ENCODE measurements at regions not wholly inside any gene's neighbourhood (a gene's known extent, or its start where the extent isn't known, plus 50 kb on each side); places are given as distances from the start of the nearest gene placed in this dataset.

GRCh38 chr14:51479584-51480325 lies 172.0 kb upstream of the FRMD6 start:
- DNase-seq: no peak

GRCh38 chr14:51481643-51482042 lies 170.1 kb upstream of the FRMD6 start:
- DNase-seq: no peak

GRCh38 chr14:51482102-51482501 lies 169.6 kb upstream of the FRMD6 start:
- no peak for DNase-seq

- no peak for DNase-seq
Observed at GRCh38 chr14:51484485-51484884, 167.2 kb upstream of the FRMD6 start.

GRCh38 chr14:51485733-51486132 lies 166.0 kb upstream of the FRMD6 start:
- DNase-seq: no peak

GRCh38 chr14:51487848-51488247 lies 163.9 kb upstream of the FRMD6 start:
- DNase-seq: no peak

GRCh38 chr14:51488569-51489220 lies 163.0 kb upstream of the FRMD6 start:
- DNase-seq: no peak

- DNase-seq: no peak
Observed at GRCh38 chr14:51490205-51490604, 161.5 kb upstream of the FRMD6 start.

GRCh38 chr14:51491036-51491545 lies 160.6 kb upstream of the FRMD6 start:
- no peak for DNase-seq

- DNase-seq: no peak
Observed at GRCh38 chr14:51491776-51492175, 159.9 kb upstream of the FRMD6 start.

GRCh38 chr14:51495319-51495718 lies 156.4 kb upstream of the FRMD6 start:
- no peak for DNase-seq

GRCh38 chr14:51498411-51499227 lies 153.1 kb upstream of the FRMD6 start:
- no peak for DNase-seq

- DNase-seq: no peak
Observed at GRCh38 chr14:51500776-51501175, 150.9 kb upstream of the FRMD6 start.

- DNase-seq: no peak
Observed at GRCh38 chr14:51501746-51502145, 150.0 kb upstream of the FRMD6 start.

GRCh38 chr14:51504669-51505068 lies 147.0 kb upstream of the FRMD6 start:
- no peak for DNase-seq

- DNase-seq: no peak
Observed at GRCh38 chr14:51507511-51507905, 144.2 kb upstream of the FRMD6 start.

- DNase-seq: no peak
Observed at GRCh38 chr14:51507906-51508511, 143.7 kb upstream of the FRMD6 start.

- DNase-seq: no peak
Observed at GRCh38 chr14:51511265-51511664, 140.4 kb upstream of the FRMD6 start.

GRCh38 chr14:51512316-51512715 lies 139.4 kb upstream of the FRMD6 start:
- DNase-seq: no peak

- no peak for DNase-seq
Observed at GRCh38 chr14:51513281-51513680, 138.4 kb upstream of the FRMD6 start.

- DNase-seq: no peak
Observed at GRCh38 chr14:51513933-51514332, 137.8 kb upstream of the FRMD6 start.

GRCh38 chr14:51515611-51516010 lies 136.1 kb upstream of the FRMD6 start:
- no peak for DNase-seq

GRCh38 chr14:51516706-51517395 lies 134.9 kb upstream of the FRMD6 start:
- no peak for DNase-seq
